SK-N-SH (cell line): ENCODE measurements at regions not wholly inside any gene's neighbourhood (a gene's known extent, or its start where the extent isn't known, plus 50 kb on each side); places are given as distances from the start of the nearest gene placed in this dataset.

ENCODE experiments used
- EZH2phosphoT487 ChIP-seq: fragments of 200-600 bp; sonication (generic); IDR thresholded peaks from 2 replicates; pipeline ENCODE4 v1.6.1; 2017; ENCODE audit warnings: low read depth, mixed run types, mild to moderate bottlenecking, antibody characterized with exemption, moderate library complexity, borderline replicate concordance
- FOSL2 ChIP-seq: IDR thresholded peaks from 2 replicates; pipeline ENCODE4 v1.4.0; 2012; ENCODE audit warnings: low read depth, mild to moderate bottlenecking, moderate library complexity, borderline replicate concordance
- GABPA ChIP-seq: IDR thresholded peaks from 2 replicates; pipeline ENCODE4 v1.4.0; 2012; ENCODE audit warnings: low read depth, mild to moderate bottlenecking
- MAX ChIP-seq: IDR thresholded peaks from 2 replicates; pipeline ENCODE4 v1.4.0; 2012; ENCODE audit warnings: low read depth
- MXI1 ChIP-seq: IDR thresholded peaks from 2 replicates; pipeline ENCODE4 v1.6.1; 2012; ENCODE audit warnings: mild to moderate bottlenecking, low read depth, low read length, improper control_type of control experiment
- NRF1 ChIP-seq: IDR thresholded peaks from 2 replicates; pipeline ENCODE4 v1.6.1; 2012; ENCODE audit warnings: low read depth, mild to moderate bottlenecking, low read length
- POLR2AphosphoS5 ChIP-seq: IDR thresholded peaks from 2 replicates; pipeline ENCODE4 v1.6.1; 2012; ENCODE audit warnings: low read depth, low read length
- RAD21 ChIP-seq: IDR thresholded peaks from 2 replicates; pipeline ENCODE4 v1.6.1; 2012; ENCODE audit warnings: mild to moderate bottlenecking, low read length
- SIN3A ChIP-seq: IDR thresholded peaks from 2 replicates; pipeline ENCODE4 v1.6.1; 2012; ENCODE audit warnings: low read depth, mild to moderate bottlenecking, low read length, moderate library complexity, borderline replicate concordance
- SMC3 ChIP-seq: IDR thresholded peaks from 2 replicates; pipeline ENCODE4 v1.6.1; 2012; ENCODE audit warnings: low read depth, low read length, improper control_type of control experiment
- USF2 ChIP-seq: fragments of 150-350 bp; IDR thresholded peaks from 2 replicates; pipeline ENCODE4 v1.6.1; 2017; ENCODE audit warnings: antibody characterized with exemption, low read length, low read depth, borderline replicate concordance
- ZBTB33 ChIP-seq: IDR thresholded peaks from 2 replicates; pipeline ENCODE4 v1.4.0; 2012; ENCODE audit warnings: low read depth, borderline replicate concordance
- TF ChIP-seq, protein P1 (sequence below): fragments of 200-600 bp; sonication (generic); IDR thresholded peaks from 2 replicates; pipeline ENCODE4 v1.6.1; 2017; ENCODE audit warnings: antibody characterized with exemption, mild to moderate bottlenecking, moderate library complexity
- TF ChIP-seq, protein P2 (sequence below): IDR thresholded peaks from 2 replicates; pipeline ENCODE4 v1.6.1; 2012; ENCODE audit warnings: mild to moderate bottlenecking, low read depth, low read length, moderate library complexity

GRCh38 chr13:105518086-105518485 lies 1017.4 kb downstream of the EFNB2 start:
- TF ChIP-seq, protein P1, sequence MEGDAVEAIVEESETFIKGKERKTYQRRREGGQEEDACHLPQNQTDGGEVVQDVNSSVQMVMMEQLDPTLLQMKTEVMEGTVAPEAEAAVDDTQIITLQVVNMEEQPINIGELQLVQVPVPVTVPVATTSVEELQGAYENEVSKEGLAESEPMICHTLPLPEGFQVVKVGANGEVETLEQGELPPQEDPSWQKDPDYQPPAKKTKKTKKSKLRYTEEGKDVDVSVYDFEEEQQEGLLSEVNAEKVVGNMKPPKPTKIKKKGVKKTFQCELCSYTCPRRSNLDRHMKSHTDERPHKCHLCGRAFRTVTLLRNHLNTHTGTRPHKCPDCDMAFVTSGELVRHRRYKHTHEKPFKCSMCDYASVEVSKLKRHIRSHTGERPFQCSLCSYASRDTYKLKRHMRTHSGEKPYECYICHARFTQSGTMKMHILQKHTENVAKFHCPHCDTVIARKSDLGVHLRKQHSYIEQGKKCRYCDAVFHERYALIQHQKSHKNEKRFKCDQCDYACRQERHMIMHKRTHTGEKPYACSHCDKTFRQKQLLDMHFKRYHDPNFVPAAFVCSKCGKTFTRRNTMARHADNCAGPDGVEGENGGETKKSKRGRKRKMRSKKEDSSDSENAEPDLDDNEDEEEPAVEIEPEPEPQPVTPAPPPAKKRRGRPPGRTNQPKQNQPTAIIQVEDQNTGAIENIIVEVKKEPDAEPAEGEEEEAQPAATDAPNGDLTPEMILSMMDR = no peak
- TF ChIP-seq SIN3A (no peak), NRF1 (no peak), MAX (no peak), EZH2phosphoT487 (no peak), GABPA (no peak), POLR2AphosphoS5 (no peak), FOSL2 (no peak), ZBTB33 (no peak), USF2 (no peak), RAD21 (no peak), SMC3 (no peak), MXI1 (no peak)
- TF ChIP-seq, protein P2, sequence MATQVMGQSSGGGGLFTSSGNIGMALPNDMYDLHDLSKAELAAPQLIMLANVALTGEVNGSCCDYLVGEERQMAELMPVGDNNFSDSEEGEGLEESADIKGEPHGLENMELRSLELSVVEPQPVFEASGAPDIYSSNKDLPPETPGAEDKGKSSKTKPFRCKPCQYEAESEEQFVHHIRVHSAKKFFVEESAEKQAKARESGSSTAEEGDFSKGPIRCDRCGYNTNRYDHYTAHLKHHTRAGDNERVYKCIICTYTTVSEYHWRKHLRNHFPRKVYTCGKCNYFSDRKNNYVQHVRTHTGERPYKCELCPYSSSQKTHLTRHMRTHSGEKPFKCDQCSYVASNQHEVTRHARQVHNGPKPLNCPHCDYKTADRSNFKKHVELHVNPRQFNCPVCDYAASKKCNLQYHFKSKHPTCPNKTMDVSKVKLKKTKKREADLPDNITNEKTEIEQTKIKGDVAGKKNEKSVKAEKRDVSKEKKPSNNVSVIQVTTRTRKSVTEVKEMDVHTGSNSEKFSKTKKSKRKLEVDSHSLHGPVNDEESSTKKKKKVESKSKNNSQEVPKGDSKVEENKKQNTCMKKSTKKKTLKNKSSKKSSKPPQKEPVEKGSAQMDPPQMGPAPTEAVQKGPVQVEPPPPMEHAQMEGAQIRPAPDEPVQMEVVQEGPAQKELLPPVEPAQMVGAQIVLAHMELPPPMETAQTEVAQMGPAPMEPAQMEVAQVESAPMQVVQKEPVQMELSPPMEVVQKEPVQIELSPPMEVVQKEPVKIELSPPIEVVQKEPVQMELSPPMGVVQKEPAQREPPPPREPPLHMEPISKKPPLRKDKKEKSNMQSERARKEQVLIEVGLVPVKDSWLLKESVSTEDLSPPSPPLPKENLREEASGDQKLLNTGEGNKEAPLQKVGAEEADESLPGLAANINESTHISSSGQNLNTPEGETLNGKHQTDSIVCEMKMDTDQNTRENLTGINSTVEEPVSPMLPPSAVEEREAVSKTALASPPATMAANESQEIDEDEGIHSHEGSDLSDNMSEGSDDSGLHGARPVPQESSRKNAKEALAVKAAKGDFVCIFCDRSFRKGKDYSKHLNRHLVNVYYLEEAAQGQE = no peak
